AG04449 (cell line): ENCODE measurements at regions not wholly inside any gene's neighbourhood (a gene's known extent, or its start where the extent isn't known, plus 50 kb on each side); places are given as distances from the start of the nearest gene placed in this dataset.

Source experiments
- CTCF ChIA-PET: fragments of 350-600 bp; formaldehyde crosslinking; extraction: SDS; loops from one replicate; lab custom pipeline; 2021; ENCODE audit warnings: antibody characterized with exemption; lab: Yijun Ruan, JAX
- POLR2A ChIA-PET: fragments of 400-600, 350-600 bp; formaldehyde crosslinking; extraction: SDS; loops from one replicate; lab custom pipeline; 2020; ENCODE audit warnings: antibody characterized with exemption, inconsistent platforms; lab: Yijun Ruan, JAX
- DNase-seq: peaks from one replicate; pipeline ENCODE4 v3.0.0-alpha.2; 2010; ENCODE audit warnings: low read depth, low spot score
- H3K4me3 ChIP-seq: 2 replicates; pipeline ENCODE4 v1.5.1; 2011; ENCODE audit warnings: low read depth, mild to moderate bottlenecking, control low read depth, low read length
- CTCF ChIP-seq: IDR thresholded peaks from one replicate; pipeline ENCODE4 v1.5.1; 2011; ENCODE audit warnings: mild to moderate bottlenecking, moderate library complexity, low read length, control low read depth, inconsistent platforms; ENCODE audit not compliant: insufficient read depth; ENCODE audit errors: missing control alignments

GRCh38 chr5:116750631-116751580, 176.3 kb upstream of the SEMA6A start:
- ChIA-PET POLR2A (no interaction called here), CTCF (no interaction called here)
- no peak overlapping the region for H3K4me3 ChIP-seq
- no peak for DNase-seq
- no peak for TF ChIP-seq CTCF

- POLR2A ChIA-PET = no interaction called here
- no peak overlapping the region for H3K4me3 ChIP-seq
- CTCF ChIA-PET = no interaction called here
- no peak for TF ChIP-seq CTCF
- DNase-seq = no peak
These were observed 173.3 kb upstream of the SEMA6A start for GRCh38 chr5:116747881-116748280.

- CTCF ChIA-PET = no interaction called here
- POLR2A ChIA-PET = no interaction called here
- H3K4me3 ChIP-seq = no peak overlapping the region
- TF ChIP-seq CTCF = no peak
- no peak for DNase-seq
These were observed 172.0 kb upstream of the SEMA6A start for GRCh38 chr5:116746668-116747067.

- no peak overlapping the region for H3K4me3 ChIP-seq
- POLR2A ChIA-PET = no interaction called here
- DNase-seq = no peak
- CTCF ChIA-PET = no interaction called here
- no peak for TF ChIP-seq CTCF
These were observed 166.1 kb upstream of the SEMA6A start for GRCh38 chr5:116740771-116741170.

- ChIA-PET POLR2A (no interaction called here), CTCF (no interaction called here)
- no peak for DNase-seq
- TF ChIP-seq CTCF = no peak
- H3K4me3 ChIP-seq = no peak overlapping the region
These were observed 164.9 kb upstream of the SEMA6A start for GRCh38 chr5:116739571-116739970.

GRCh38 chr5:116738615-116739261, 164.1 kb upstream of the SEMA6A start:
- H3K4me3 ChIP-seq = no peak overlapping the region
- TF ChIP-seq CTCF = no peak
- ChIA-PET POLR2A (no interaction called here), CTCF (no interaction called here)
- no peak for DNase-seq
